DMS53 treated with DMSO at 0.1 percent for 48 hours (cell line): ENCODE measurements at regions not wholly inside any gene's neighbourhood (a gene's known extent, or its start where the extent isn't known, plus 50 kb on each side); places are given as distances from the start of the nearest gene placed in this dataset.
A peak's percentile ranks its signal among the peaks of the same experiment; 100 is the strongest.

Experiments used
- DNase-seq: peaks from one replicate; lab custom pipeline; 2025; ENCODE audit not compliant: unreplicated experiment; lab: John Stamatoyannopoulos, UW

DNA sequence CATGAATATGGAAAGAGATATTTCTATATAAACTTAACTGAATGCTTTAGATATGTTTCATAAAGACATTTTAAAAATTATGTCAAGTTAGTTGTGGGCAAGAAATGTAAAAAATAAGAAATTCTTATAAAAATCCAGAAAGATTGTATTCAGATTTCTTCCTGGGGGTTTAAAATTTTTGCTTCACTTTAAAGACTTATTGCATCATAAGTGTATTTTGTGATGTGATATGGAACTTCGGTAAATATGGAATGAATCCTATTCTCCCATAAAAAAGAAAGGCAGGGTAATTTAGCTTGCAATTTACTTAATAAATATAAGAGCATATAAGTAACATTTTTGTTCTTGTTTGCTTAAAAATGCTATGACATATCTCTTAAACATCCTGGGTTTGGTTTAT, 104.8 kb upstream of the CWC22 start:
- no peak for DNase-seq

DNA sequence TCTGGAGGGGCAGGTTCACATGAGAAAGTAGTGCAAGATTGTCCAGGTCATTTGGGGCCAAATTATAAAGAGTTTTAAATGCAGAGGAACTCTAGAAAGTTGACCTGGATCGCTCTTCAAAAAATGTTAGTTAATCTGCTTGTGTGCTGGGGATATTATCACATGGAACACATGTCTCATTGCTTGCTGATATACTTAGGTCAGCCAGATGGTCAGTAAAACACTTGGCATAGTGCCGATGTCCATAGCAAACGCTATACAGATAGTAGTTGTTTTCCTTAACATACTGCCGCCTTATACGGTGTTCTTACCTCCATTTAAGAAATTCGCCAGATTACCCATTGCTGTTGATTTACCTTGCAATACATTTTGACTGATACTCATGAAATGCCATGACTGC, 103.4 kb upstream of the CWC22 start:
- no peak for DNase-seq

DNA sequence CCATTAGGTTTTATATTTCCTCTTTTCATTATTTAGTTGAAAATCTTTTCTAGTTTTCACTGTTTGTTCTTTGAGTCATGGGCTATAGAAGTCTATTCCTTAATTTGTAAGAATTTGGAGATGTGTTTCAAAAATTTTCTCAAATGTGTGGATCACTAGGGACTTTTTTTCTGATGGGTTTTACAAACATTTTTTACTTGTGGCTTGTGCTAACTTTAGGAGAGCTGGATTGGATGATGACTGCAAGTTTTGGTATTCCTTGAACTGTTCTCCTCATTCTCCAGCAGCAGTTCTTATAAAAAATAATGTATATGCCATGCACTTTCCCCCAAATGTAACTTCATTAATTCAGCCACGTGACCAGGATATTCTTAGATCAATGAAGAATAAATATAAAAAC, 94.7 kb upstream of the CWC22 start:
- no peak for DNase-seq

DNA sequence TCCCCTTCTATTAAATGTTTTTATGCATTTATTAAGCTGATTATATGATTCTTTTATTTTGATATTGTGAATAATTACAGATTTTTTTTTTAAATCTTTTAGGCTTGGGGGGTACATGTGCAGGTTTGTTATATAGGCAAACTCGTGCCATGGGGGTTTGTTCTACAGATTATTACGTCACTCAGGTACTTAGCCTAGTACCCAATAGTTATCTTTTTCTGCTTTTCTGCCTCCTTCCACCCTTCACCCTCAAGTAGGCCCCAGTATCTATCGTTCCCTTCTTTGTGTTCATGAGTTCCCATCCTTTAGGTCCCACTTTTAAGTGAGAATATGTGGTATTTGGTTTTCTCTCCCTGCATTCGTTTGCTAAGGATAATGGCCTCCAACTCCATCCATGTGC, 92.2 kb upstream of the CWC22 start:
- no peak for DNase-seq

DNA sequence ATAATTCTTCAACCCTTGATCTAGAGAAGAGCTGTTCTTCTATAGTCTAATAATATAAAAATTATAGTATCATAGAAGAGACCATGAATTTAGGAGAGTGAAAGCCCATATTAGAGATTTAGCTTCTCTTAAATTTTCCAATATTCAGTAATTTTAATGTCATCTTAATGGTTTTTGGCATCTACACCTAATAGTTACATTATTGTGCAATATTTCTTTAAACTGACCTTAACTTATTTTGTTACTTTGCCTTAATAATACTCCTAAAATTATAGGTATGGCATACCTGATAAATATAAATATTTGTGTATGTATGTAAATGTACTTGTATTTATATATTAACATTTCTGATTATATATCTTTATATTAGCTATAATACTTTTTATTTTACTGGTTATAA, 78.0 kb upstream of the CWC22 start:
- no peak for DNase-seq

DNA sequence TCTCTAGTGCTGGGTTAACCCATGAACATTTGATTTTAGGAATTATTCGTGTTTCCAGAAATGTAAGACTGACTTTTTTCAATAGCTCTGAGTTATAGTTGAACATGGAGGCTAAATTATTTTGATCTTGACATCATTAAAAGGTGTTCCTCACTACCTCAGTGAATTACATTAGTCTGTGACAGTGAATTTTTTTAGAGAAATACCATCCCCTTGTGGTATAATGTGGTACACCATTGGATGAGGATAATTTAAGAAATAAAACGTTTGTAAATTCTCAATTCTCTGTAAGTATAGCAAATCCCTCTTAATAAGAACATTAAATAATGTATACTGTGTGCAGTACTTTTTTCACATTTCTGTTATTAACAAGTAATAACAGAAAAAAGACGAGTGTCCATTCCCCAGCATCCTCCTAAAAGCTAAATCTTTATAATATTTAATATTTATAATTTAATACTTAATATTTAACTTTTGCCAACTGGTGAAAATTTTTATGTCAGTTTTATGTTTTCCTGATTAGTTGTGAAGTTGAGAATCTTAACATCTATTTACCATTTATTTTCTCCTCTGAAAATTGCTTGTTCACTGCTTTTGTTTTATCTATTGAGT, 70.3 kb upstream of the CWC22 start:
- DNase-seq, result peak; percentile 43

DNA sequence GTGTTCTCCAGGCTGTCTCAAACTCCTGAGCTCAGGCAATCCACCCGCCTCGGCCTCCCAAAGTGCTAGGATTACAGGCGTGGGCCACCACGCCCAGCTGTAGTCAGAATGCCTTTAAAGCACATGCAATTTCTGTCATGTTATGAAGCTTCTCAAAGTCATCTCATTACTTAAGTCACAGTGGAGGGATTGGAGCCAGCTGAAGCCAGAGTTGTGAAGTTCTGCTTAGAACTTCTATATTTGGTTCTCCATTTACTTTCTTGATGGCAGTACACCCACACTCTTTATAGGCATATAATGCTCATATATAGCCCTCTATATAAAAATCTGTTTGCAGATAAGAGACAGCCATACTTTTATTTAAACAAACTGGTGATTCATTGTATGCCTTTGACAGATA, 68.8 kb upstream of the CWC22 start:
- no peak for DNase-seq

DNA sequence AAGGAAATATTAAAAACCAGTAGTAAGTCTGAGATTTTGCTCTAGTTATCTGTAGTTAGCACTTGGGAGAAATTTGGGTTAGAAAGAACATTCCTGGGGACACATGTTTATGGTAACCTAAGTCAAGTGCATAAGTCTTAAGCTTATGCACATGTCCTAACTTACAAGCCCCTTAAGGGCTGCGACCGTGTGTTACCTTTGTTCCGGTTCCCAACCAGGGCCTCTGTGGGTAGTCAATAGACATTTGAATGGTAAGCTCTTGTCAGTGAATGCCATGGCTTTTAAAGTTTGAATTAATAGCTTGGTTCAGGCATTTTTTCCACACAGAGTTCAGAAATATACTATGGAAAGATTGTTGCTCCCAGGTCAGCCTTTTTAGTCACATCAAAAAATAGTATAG, 64.7 kb upstream of the CWC22 start:
- no peak for DNase-seq

DNA sequence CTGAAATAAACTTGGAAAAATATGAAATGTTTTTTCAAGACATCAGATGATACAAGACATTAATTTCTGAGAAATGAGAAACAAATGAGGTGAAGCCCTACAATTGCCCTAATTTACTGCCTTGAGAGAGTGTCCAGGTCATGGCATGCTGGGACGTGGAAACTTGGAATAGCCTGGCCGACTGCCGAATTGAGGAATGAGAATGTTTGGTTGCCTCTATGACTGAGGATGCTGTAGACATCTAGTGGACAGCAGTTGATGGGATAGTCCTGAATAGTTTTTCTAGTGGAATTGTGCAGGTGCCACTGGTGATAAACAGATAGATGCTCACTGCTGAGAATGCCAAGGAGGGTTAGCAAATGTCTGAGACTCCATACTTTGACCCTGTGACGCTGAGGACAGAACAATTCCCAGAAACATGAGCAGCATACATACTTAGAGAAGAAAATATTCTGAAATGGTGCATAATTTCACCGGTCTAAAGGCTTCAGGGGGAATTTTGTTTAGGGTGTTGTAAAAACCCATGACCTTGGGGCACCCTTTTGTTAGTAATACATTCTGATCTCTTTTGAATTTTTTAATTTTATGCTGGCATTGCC, 56.5 kb upstream of the CWC22 start:
- no peak for DNase-seq

DNA sequence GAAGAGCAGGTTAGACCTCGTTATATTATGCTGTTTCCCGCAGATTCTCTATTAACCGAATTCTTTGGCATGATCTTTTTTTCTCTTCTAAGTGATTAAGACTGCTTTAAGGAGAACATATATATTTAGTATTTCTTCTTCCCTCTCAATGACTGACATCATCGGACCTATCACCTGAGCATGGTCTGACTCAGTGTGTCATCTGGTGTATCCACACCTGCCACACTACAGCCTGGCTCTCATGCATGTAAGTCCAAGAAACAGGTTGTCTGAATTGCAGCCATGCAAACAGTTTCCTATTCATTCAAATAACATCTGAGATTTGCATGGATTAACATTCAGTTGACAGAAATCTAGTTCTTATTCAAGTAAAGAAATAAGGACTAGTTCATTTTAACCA, 55.1 kb upstream of the CWC22 start:
- peak; percentile 86 for DNase-seq

DNA sequence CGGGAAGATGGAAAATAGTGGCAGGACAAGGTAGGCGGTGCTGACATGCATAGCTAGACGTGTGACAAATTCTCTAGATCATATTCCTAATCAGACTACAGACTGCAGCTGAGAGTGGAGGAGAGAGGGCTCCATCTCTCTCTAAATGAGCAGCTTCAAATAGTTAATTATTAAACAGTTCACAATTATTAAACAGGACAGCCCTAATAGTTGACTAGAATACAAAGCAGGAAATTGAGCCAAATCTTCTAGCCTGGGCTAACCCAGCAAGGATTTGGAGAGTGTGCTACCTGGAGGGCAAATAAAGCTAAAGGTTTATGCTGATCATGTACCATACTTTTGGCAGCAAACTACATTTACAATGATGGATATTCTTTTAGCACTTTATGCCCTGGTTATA, 54.4 kb upstream of the CWC22 start:
- DNase-seq, result peak; percentile 62

DNA sequence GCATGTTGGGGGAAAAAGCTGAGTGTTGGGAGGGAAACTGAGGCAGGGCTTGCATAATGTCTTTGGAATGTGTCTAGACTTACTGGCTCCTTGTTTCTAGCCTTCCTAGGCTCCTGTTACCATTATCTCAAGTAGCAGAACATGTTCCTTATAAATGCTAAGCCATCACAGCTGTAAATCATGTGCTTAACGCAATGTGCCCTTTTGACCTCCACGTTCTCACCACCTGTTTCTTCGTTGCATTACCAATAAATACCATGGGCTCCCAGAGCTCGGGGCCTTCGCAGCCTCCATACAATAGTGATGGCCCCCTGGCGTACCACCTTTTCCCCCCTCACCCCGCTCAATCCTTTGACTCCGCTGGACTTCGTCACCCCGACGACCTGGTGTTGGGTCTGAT, 54.0 kb upstream of the CWC22 start:
- DNase-seq, result no peak

DNA sequence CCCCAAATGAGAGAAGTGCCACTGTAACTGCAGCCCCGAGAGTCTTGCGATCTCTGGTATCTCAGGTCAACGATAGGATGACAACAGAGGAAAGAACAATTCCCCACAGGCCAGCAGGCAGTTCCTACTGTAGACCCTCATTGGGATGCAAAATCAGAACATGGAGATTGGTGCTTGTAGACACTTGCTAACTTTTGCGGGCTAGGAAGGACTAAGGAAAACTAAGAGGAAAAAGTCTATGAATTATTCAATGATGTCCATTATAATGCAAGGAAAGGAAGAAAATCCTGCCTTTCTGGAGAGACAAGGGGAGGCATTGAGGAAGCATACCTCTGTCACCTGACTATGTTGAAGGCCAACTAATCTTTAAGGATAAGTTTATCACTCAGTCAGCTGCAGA, 51.9 kb upstream of the CWC22 start:
- no peak for DNase-seq

DNA sequence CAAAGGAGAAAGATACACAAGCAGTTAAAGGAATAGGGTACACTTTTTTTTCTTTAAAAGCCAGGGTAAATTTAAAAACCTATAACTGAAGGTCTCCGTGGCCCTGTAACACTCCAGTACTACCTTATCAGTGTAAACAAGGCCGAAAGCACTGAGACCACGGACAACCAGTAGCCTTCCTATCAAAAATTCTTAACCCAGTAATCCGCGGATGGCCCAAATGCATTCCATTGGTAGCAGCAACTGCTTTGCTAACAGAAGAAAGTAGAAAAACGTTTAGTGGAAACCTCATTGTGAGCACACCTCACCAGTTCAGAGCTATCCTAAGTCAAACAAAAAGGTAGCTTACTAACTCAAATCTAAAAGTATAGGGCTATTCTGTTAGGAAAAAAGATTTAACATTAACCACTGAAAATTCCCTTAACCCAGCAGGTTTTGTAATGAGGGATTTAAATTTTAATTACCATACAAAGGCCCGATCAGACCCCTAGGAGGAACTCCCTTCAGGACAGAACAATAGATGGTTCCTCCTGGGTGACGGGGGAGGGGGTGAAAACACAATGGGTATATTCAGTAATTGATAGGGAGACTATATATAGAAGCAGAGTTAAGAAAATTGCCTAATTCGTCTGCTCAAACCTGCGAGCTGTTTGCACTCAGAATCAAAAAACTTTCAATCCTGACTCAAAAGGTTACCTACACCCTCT, 50.8 kb upstream of the CWC22 start:
- no peak for DNase-seq
